HG03439 (cell line): ENCODE measurements at regions not wholly inside any gene's neighbourhood (a gene's known extent, or its start where the extent isn't known, plus 50 kb on each side); places are given as distances from the start of the nearest gene placed in this dataset.

Experiments
- ATAC-seq: cut with Tn5 transposase; IDR thresholded peaks from one replicate; pipeline ENCODE4 v1.9.1; 2021; ENCODE audit warnings: mild to moderate bottlenecking, moderate library complexity; ENCODE audit not compliant: unreplicated experiment

GRCh38 chr12:82174936-82175335 is 183.3 kb downstream of the CCDC59 start:
- ATAC-seq = no peak

GRCh38 chr12:82174383-82174782 is 183.8 kb downstream of the CCDC59 start:
- ATAC-seq = no peak

- no peak for ATAC-seq
Observed at GRCh38 chr12:82149045-82149444, 209.1 kb downstream of the CCDC59 start.

- no peak for ATAC-seq
Observed at GRCh38 chr12:82146740-82147139, 211.4 kb downstream of the CCDC59 start.

- ATAC-seq = no peak
Observed at GRCh38 chr12:82144505-82144904, 213.7 kb downstream of the CCDC59 start.

- no peak for ATAC-seq
Observed at GRCh38 chr12:82132390-82132789, 225.8 kb downstream of the CCDC59 start.

- no peak for ATAC-seq
Observed at GRCh38 chr12:82130762-82131161, 227.4 kb downstream of the CCDC59 start.

GRCh38 chr12:82124711-82125380 is 233.3 kb downstream of the CCDC59 start:
- ATAC-seq = no peak

GRCh38 chr12:82121545-82121944 is 236.6 kb downstream of the CCDC59 start:
- no peak for ATAC-seq

- no peak for ATAC-seq
Observed at GRCh38 chr12:82120901-82121300, 237.3 kb downstream of the CCDC59 start.

GRCh38 chr12:82109243-82109642 is 248.9 kb downstream of the CCDC59 start:
- ATAC-seq = no peak

GRCh38 chr12:82108615-82109014 is 249.6 kb downstream of the CCDC59 start:
- no peak for ATAC-seq

- no peak for ATAC-seq
Observed at GRCh38 chr12:82099216-82099615, 259.0 kb downstream of the CCDC59 start.

- no peak for ATAC-seq
Observed at GRCh38 chr12:82097877-82098276, 260.3 kb downstream of the CCDC59 start.

GRCh38 chr12:82097438-82097837 is 260.7 kb downstream of the CCDC59 start:
- no peak for ATAC-seq

- no peak for ATAC-seq
Observed at GRCh38 chr12:82090165-82090564, 268.0 kb downstream of the CCDC59 start.

- no peak for ATAC-seq
Observed at GRCh38 chr12:82089369-82090121, 268.6 kb downstream of the CCDC59 start.

GRCh38 chr12:82082501-82082900 is 275.7 kb downstream of the CCDC59 start:
- ATAC-seq = no peak

- ATAC-seq = no peak
Observed at GRCh38 chr12:82069931-82070514, 288.2 kb downstream of the CCDC59 start.

- no peak for ATAC-seq
Observed at GRCh38 chr12:82058197-82058596, 299.0 kb upstream of the PPFIA2 start.

- no peak for ATAC-seq
Observed at GRCh38 chr12:82057770-82058169, 298.6 kb upstream of the PPFIA2 start.

GRCh38 chr12:82055391-82055790 is 296.2 kb upstream of the PPFIA2 start:
- ATAC-seq = no peak
